B cell (primary cell): ENCODE measurements at regions not wholly inside any gene's neighbourhood (a gene's known extent, or its start where the extent isn't known, plus 50 kb on each side); places are given as distances from the start of the nearest gene placed in this dataset.

Experiments used
- ATAC-seq: fragments of 200-7000 bp; cut with Tn5 transposase; one replicate; pipeline ENCODE4 v1.10.0; 2021; ENCODE audit warnings: low read depth, mild to moderate bottlenecking, moderate number of reproducible peaks, moderate library complexity
- CTCF ChIA-PET: fragments of 350-600 bp; sonication (Branson Sonifier 250); formaldehyde crosslinking; loops from one replicate; lab custom pipeline; 2021; ENCODE audit warnings: antibody characterized with exemption, inconsistent platforms; lab: Charles Lee
- POLR2A ChIA-PET: fragments of 350-600 bp; sonication (Branson Sonifier 250); formaldehyde crosslinking; loops from one replicate; lab custom pipeline; 2021; ENCODE audit warnings: antibody characterized with exemption; lab: Charles Lee
- DNase-seq: peaks from one replicate; pipeline ENCODE4 v3.0.0; 2013
- H2AFZ ChIP-seq: 2 replicates; pipeline ENCODE4 v1.6.1; 2012; ENCODE audit warnings: mild to moderate bottlenecking, low read depth, low read length; ENCODE audit not compliant: insufficient read depth, poor library complexity, severe bottlenecking
- H3K27ac ChIP-seq, 2 donors: 1 replicate in 1 of 2; 2 replicates in 1 of 2; pipeline ENCODE4 v1.5.1; 2012 to 2013; ENCODE audit warnings: low read length in 2 of 2, mild to moderate bottlenecking in 2 of 2, moderate library complexity in 1 of 2
- H3K27me3 ChIP-seq, 4 experiments: fragments of 200-600 bp in 1 of 4; sonication (generic) in 1 of 4; replicated peaks in 1 of 4; 1 replicate in 2 of 4; 2 replicates in 2 of 4; pipeline versions ENCODE4 v1.6.1 to v1.7.0; 2013 to 2016; ENCODE audit warnings: low read length in 3 of 4, mild to moderate bottlenecking in 2 of 4, mixed read lengths in 1 of 4, moderate library complexity in 1 of 4; ENCODE audit not compliant: insufficient read depth in 4 of 4, control insufficient read depth in 3 of 4; ENCODE audit errors: control extremely low read depth in 1 of 4
- H3K36me3 ChIP-seq, 2 experiments: replicated peaks in 1 of 2; 1 replicate in 1 of 2; 2 replicates in 1 of 2; pipeline versions ENCODE4 v1.6.1 to v1.7.1; 2013; ENCODE audit warnings: low read length in 1 of 2; ENCODE audit not compliant: insufficient read depth in 2 of 2, control insufficient read depth in 1 of 2; ENCODE audit errors: control extremely low read depth in 1 of 2, extremely low read depth in 1 of 2
- H3K4me1 ChIP-seq, 2 donors: fragments of 200-600 bp in 1 of 2; sonication (generic) in 1 of 2; 1 replicate in 1 of 2; 2 replicates in 1 of 2; pipeline versions ENCODE4 v1.5.1 to v1.6.1; 2013 to 2017; ENCODE audit warnings: low read length in 2 of 2; ENCODE audit not compliant: control insufficient read depth in 2 of 2, insufficient read depth in 2 of 2
- H3K4me2 ChIP-seq: replicated peaks from 2 replicates; pipeline ENCODE3; 2012; ENCODE audit warnings: mild to moderate bottlenecking, low read depth, low read length; ENCODE audit not compliant: poor library complexity, severe bottlenecking
- H3K4me3 ChIP-seq, 5 experiments: fragments of 200-600 bp in 1 of 5; sonication (generic) in 1 of 5; 1 replicate in 3 of 5; 2 replicates in 2 of 5; pipeline versions ENCODE4 v1.5.1 to v1.7.0; 2011 to 2016; ENCODE audit warnings: low read length in 4 of 5, mild to moderate bottlenecking in 4 of 5, low read depth in 2 of 5, control low read depth in 1 of 5, moderate library complexity in 1 of 5; ENCODE audit not compliant: insufficient read depth in 1 of 5; ENCODE audit errors: control extremely low read depth in 1 of 5, extremely low read depth in 1 of 5
- H3K79me2 ChIP-seq: fragments of 200-600 bp; sonication (generic); one replicate; pipeline ENCODE4 v1.6.0; 2016; ENCODE audit warnings: low read length; ENCODE audit not compliant: control insufficient read depth, insufficient read depth
- H3K9ac ChIP-seq: fragments of 200-600 bp; sonication (generic); 2 replicates; pipeline ENCODE4 v1.6.1; 2017; ENCODE audit warnings: mild to moderate bottlenecking, low read length, moderate library complexity
- H3K9me3 ChIP-seq, 3 donors: one replicate each; pipeline versions ENCODE4 v1.6.1 to v1.7.1; 2013; ENCODE audit warnings: low read length in 2 of 3; ENCODE audit not compliant: control insufficient read depth in 2 of 3, insufficient read depth in 1 of 3; ENCODE audit errors: control extremely low read depth in 1 of 3
- H4K20me1 ChIP-seq: 2 replicates; pipeline ENCODE4 v1.6.0; 2012; ENCODE audit warnings: mild to moderate bottlenecking, low read length; ENCODE audit not compliant: insufficient read depth, control insufficient read depth, poor library complexity, severe bottlenecking
- H3K27ac Mint-ChIP-seq: one replicate; pipeline ENCODE4 v1.8.0; 2021; ENCODE audit warnings: mixed read lengths
- H3K27me3 Mint-ChIP-seq: one replicate; pipeline ENCODE4 v1.8.0; 2021; ENCODE audit warnings: mixed read lengths
- H3K4me1 Mint-ChIP-seq: one replicate; pipeline ENCODE4 v1.8.0; 2021; ENCODE audit warnings: mixed read lengths
- H3K4me3 Mint-ChIP-seq: one replicate; pipeline ENCODE4 v1.8.0; 2021; ENCODE audit warnings: mixed read lengths
- H3K9me3 Mint-ChIP-seq: one replicate; pipeline ENCODE4 v1.8.0; 2022; ENCODE audit warnings: mixed read lengths; ENCODE audit not compliant: insufficient read depth
- CTCF ChIP-seq: fragments of 200-600 bp; IDR thresholded peaks from one replicate; pipeline ENCODE4 v1.8.0; 2022; ENCODE audit warnings: antibody characterized with exemption, mild to moderate bottlenecking
- EZH2 ChIP-seq: IDR thresholded peaks from 2 replicates; pipeline ENCODE4 v1.6.1; 2012; ENCODE audit warnings: borderline replicate concordance, low read depth, mild to moderate bottlenecking, moderate library complexity, low read length; ENCODE audit not compliant: insufficient read depth, poor library complexity, severe bottlenecking
- WGBS: methylation state at CpG from one replicate; pipeline ENCODE4 v1.1.5; 2013; ENCODE audit warnings: missing lambda C conversion rate; ENCODE audit not compliant: insufficient coverage; 5-methylcytosine and 5-hydroxymethylcytosine counted together
- intact Hi-C: fragments of 100-400 bp; cut with micrococcal nuclease; formaldehyde crosslinking; loops from one replicate; pipeline ENCODE4 v1.10.0; 2022

GRCh38 chr4:181688432-181688831 is 554.8 kb upstream of the TENM3 start:
- Histone ChIP-seq H3K4me1 (no peaks in the 10 kb centered on the region), H3K4me3 (no peak overlapping the region), H3K4me2 (no peak overlapping the region), H3K27ac (no peak overlapping the region), H3K27me3 (no peaks in the 10 kb centered on the region), H3K79me2 (no peaks in the 10 kb centered on the region), H2AFZ (no peak overlapping the region), H3K36me3 (no peaks in the 10 kb centered on the region), H3K9ac (no peak overlapping the region), H4K20me1 (no peaks in the 10 kb centered on the region), H3K9me3 (no peaks in the 10 kb centered on the region)
- Mint-ChIP-seq H3K27ac (no peak overlapping the region), H3K27me3 (no peaks in the 10 kb centered on the region), H3K4me1 (no peaks in the 10 kb centered on the region), H3K9me3 (no peaks in the 10 kb centered on the region), H3K4me3 (no peak overlapping the region)
- intact Hi-C loops: no loop called here
- DNase-seq (no peak), ATAC-seq (no peak)
- ChIA-PET CTCF (no interaction called here), POLR2A (no interaction called here)
- TF ChIP-seq EZH2 (no peak), CTCF (no peak)
- 72% methylated on average over 3 of the region's 3 CpGs for WGBS

GRCh38 chr4:181688872-181689271 is 554.3 kb upstream of the TENM3 start:
- Histone ChIP-seq H3K79me2 (no peaks in the 10 kb centered on the region), H3K4me1 (no peaks in the 10 kb centered on the region), H2AFZ (no peak overlapping the region), H3K9ac (no peak overlapping the region), H3K36me3 (no peaks in the 10 kb centered on the region), H3K4me2 (no peak overlapping the region), H3K9me3 (no peaks in the 10 kb centered on the region), H3K4me3 (no peak overlapping the region), H3K27ac (no peak overlapping the region), H3K27me3 (no peaks in the 10 kb centered on the region), H4K20me1 (no peaks in the 10 kb centered on the region)
- DNase-seq (no peak), ATAC-seq (no peak)
- POLR2A ChIA-PET: no interaction called here
- Mint-ChIP-seq H3K27me3 (no peaks in the 10 kb centered on the region), H3K27ac (no peak overlapping the region), H3K4me1 (no peaks in the 10 kb centered on the region), H3K9me3 (no peaks in the 10 kb centered on the region), H3K4me3 (no peak overlapping the region)
- intact Hi-C loops: no loop called here
- WGBS: 94% methylated on average over 2 of the region's 5 CpGs
- CTCF ChIA-PET: no interaction called here
- TF ChIP-seq CTCF (no peak), EZH2 (no peak)
